ENCODE measurements at regions not wholly inside any gene's neighbourhood (a gene's known extent, or its start where the extent isn't known, plus 50 kb on each side); places are given as distances from the start of the nearest gene placed in this dataset.

GRCh38 chr12:30304528-30304927, 391.1 kb downstream of the IPO8 start:
- TF ChIP-seq CTCF (optimal IDR thresholded peaks at IDR 0.05 in 1 of 3, IDR thresholded peaks at IDR 0.05 in 1 of 3, conservative IDR thresholded peaks at IDR 0.05 in 1 of 3; ENCODE audit: extremely low read depth in 1 of 3, insufficient read depth in 2 of 3, low read length in 3 of 3) (no peak), EZH2 (IDR thresholded peaks at IDR 0.05; ENCODE audit: low read length) (no peak)

Measured in keratinocyte (primary cell).